ENCODE measurements at regions not wholly inside any gene's neighbourhood (a gene's known extent, or its start where the extent isn't known, plus 50 kb on each side); places are given as distances from the start of the nearest gene placed in this dataset.

GRCh38 chr10:113263056-113263455 lies 289.8 kb upstream of the HABP2 start:
- H3K9me2 ChIP-seq (replicated peaks; ENCODE audit: insufficient read depth, low read length) = no peaks in the 10 kb centered on the region
- no peak overlapping the region for H3K4me3 ChIP-seq (ENCODE audit: low read length)
- H3K36me3 ChIP-seq (replicated peaks; ENCODE audit: insufficient read depth, low read length) = no peaks in the 10 kb centered on the region
- no peak for TF ChIP-seq EZH2phosphoT487 (IDR thresholded peaks at IDR 0.05; ENCODE audit: low read length)
- TF ChIP-seq EZH2 (optimal IDR thresholded peaks at IDR 0.05; ENCODE audit: low read depth, low read length) = no peak
- TF ChIP-seq, protein P1, sequence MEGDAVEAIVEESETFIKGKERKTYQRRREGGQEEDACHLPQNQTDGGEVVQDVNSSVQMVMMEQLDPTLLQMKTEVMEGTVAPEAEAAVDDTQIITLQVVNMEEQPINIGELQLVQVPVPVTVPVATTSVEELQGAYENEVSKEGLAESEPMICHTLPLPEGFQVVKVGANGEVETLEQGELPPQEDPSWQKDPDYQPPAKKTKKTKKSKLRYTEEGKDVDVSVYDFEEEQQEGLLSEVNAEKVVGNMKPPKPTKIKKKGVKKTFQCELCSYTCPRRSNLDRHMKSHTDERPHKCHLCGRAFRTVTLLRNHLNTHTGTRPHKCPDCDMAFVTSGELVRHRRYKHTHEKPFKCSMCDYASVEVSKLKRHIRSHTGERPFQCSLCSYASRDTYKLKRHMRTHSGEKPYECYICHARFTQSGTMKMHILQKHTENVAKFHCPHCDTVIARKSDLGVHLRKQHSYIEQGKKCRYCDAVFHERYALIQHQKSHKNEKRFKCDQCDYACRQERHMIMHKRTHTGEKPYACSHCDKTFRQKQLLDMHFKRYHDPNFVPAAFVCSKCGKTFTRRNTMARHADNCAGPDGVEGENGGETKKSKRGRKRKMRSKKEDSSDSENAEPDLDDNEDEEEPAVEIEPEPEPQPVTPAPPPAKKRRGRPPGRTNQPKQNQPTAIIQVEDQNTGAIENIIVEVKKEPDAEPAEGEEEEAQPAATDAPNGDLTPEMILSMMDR (IDR thresholded peaks at IDR 0.05; ENCODE audit: low read length) = no peak
- no peak overlapping the region for H3K4me2 ChIP-seq (ENCODE audit: low read depth, low read length)
- H2AFZ ChIP-seq (ENCODE audit: low read length) = no peak overlapping the region
- no peaks in the 10 kb centered on the region for H3K27me3 ChIP-seq (replicated peaks; ENCODE audit: insufficient read depth, low read length)
- no peak for DNase-seq
- no peaks in the 10 kb centered on the region for H3K79me2 ChIP-seq (ENCODE audit: low read length)
- H4K20me1 ChIP-seq (ENCODE audit: insufficient read depth, low read length) = no peaks in the 10 kb centered on the region
- H3K27ac ChIP-seq (ENCODE audit: low read length) = no peak overlapping the region
- H3K9me3 ChIP-seq (replicated peaks; ENCODE audit: insufficient read depth, low read length) = no peaks in the 10 kb centered on the region
- no peak overlapping the region for H3K9ac ChIP-seq (ENCODE audit: low read length)
- H3F3A ChIP-seq (ENCODE audit: insufficient read depth, low read length) = no peaks in the 10 kb centered on the region
- H3K4me1 ChIP-seq (ENCODE audit: low read length) = 0 out of 2 replicates have a peak, but pooled peaks cover 3% of the 10 kb centered on the region

DNA sequence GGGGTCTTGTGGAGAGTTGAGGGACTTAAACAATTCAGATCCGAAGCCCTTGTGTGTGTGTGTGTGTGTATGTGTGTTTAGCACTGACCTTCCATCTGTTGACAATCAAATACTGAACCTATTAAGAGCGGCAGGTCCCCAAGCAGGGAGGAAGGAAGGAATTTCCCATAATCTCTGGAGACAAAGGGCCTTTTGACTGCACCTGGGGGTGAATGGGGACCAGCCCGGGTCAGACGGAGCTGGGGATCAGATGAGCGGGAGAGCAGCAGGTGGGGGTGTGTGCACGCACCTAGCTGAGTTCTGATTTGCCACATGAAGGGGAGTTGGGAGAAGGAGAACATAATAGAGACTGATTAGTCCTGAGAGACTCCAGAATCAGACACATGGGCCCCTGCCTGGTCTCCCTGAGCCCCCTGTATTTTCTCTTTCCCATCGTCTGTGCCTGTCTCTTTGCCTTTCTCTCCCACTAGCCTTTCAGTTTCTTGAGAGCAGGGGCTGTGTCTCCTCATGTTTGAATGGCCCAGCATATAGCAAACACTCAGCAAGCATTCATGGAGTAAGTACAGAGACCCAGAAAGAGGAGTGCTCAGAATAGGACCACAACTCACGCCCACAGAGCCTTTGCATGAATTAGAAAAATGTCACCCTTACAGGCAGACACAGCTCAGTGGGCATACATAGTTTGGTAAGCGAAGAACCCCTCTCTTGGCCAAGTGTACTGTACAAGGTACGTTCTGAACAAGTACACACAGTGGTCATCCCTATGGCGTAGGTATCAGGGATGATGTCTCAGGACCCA lies 288.3 kb upstream of the HABP2 start:
- no peaks in the 10 kb centered on the region for H3K36me3 ChIP-seq (replicated peaks; ENCODE audit: insufficient read depth, low read length)
- DNase-seq = no peak
- no peaks in the 10 kb centered on the region for H3K9me2 ChIP-seq (replicated peaks; ENCODE audit: insufficient read depth, low read length)
- H3K4me2 ChIP-seq (ENCODE audit: low read depth, low read length) = no peak overlapping the region
- no peaks in the 10 kb centered on the region for H4K20me1 ChIP-seq (ENCODE audit: insufficient read depth, low read length)
- no peak overlapping the region for H2AFZ ChIP-seq (ENCODE audit: low read length)
- H3K27me3 ChIP-seq (replicated peaks; ENCODE audit: insufficient read depth, low read length) = no peaks in the 10 kb centered on the region
- H3K27ac ChIP-seq (ENCODE audit: low read length) = no peak overlapping the region
- no peak overlapping the region for H3K4me3 ChIP-seq (ENCODE audit: low read length)
- H3K9me3 ChIP-seq (replicated peaks; ENCODE audit: insufficient read depth, low read length) = no peaks in the 10 kb centered on the region
- 0 out of 2 replicates have a peak, but pooled peaks cover 3% of the 10 kb centered on the region for H3K4me1 ChIP-seq (ENCODE audit: low read length)
- H3K79me2 ChIP-seq (ENCODE audit: low read length) = no peaks in the 10 kb centered on the region
- no peak overlapping the region for H3K9ac ChIP-seq (ENCODE audit: low read length)
- TF ChIP-seq EZH2phosphoT487 (IDR thresholded peaks at IDR 0.05; ENCODE audit: low read length) (no peak), EZH2 (optimal IDR thresholded peaks at IDR 0.05; ENCODE audit: low read depth, low read length) (no peak)
- TF ChIP-seq, protein P1 (IDR thresholded peaks at IDR 0.05; ENCODE audit: low read length) = no peak
- no peaks in the 10 kb centered on the region for H3F3A ChIP-seq (ENCODE audit: insufficient read depth, low read length)

GRCh38 chr10:113266147-113266546 lies 286.7 kb upstream of the HABP2 start:
- Histone ChIP-seq H2AFZ (ENCODE audit: low read length) (no peak overlapping the region), H3K9me3 (replicated peaks; ENCODE audit: insufficient read depth, low read length) (no peaks in the 10 kb centered on the region), H3K27me3 (replicated peaks; ENCODE audit: insufficient read depth, low read length) (no peaks in the 10 kb centered on the region), H3K36me3 (replicated peaks; ENCODE audit: insufficient read depth, low read length) (no peaks in the 10 kb centered on the region), H3F3A (ENCODE audit: insufficient read depth, low read length) (no peaks in the 10 kb centered on the region), H3K4me2 (ENCODE audit: low read depth, low read length) (no peak overlapping the region), H3K4me1 (ENCODE audit: low read length) (0 out of 2 replicates have a peak, but pooled peaks cover 3% of the 10 kb centered on the region), H4K20me1 (ENCODE audit: insufficient read depth, low read length) (no peaks in the 10 kb centered on the region), H3K79me2 (ENCODE audit: low read length) (no peaks in the 10 kb centered on the region), H3K27ac (ENCODE audit: low read length) (no peak overlapping the region), H3K4me3 (ENCODE audit: low read length) (no peak overlapping the region), H3K9ac (ENCODE audit: low read length) (no peak overlapping the region), H3K9me2 (replicated peaks; ENCODE audit: insufficient read depth, low read length) (no peaks in the 10 kb centered on the region)
- TF ChIP-seq, protein P1 (IDR thresholded peaks at IDR 0.05; ENCODE audit: low read length) = no peak
- TF ChIP-seq EZH2 (optimal IDR thresholded peaks at IDR 0.05; ENCODE audit: low read depth, low read length) (no peak), EZH2phosphoT487 (IDR thresholded peaks at IDR 0.05; ENCODE audit: low read length) (no peak)
- no peak for DNase-seq

Data from MM.1S (cell line).